Keratinocyte (primary cell): ENCODE measurements at regions not wholly inside any gene's neighbourhood (a gene's known extent, or its start where the extent isn't known, plus 50 kb on each side); places are given as distances from the start of the nearest gene placed in this dataset.

ENCODE experiments used
- CTCF ChIP-seq, 3 experiments: IDR thresholded peaks in 1 of 3; conservative IDR thresholded peaks in 1 of 3; optimal IDR thresholded peaks in 1 of 3; 2 replicates in 2 of 3; 3 replicates in 1 of 3; pipeline versions ENCODE3 to v1.5.1; 2011; ENCODE audit warnings: low read length in 3 of 3, mild to moderate bottlenecking in 3 of 3, moderate library complexity in 2 of 3, control low read depth in 1 of 3, inconsistent platforms in 1 of 3; ENCODE audit not compliant: insufficient read depth in 2 of 3; ENCODE audit errors: extremely low read depth in 1 of 3
- EZH2 ChIP-seq: IDR thresholded peaks from one replicate; pipeline ENCODE4 v1.6.1; 2012; ENCODE audit warnings: inconsistent platforms, mild to moderate bottlenecking, low read length, moderate library complexity

GRCh38 chr13:61612192-61612591, 196.5 kb upstream of the PCDH20 start:
- TF ChIP-seq CTCF (optimal IDR thresholded peaks at IDR 0.05 in 1 of 3, IDR thresholded peaks at IDR 0.05 in 1 of 3, conservative IDR thresholded peaks at IDR 0.05 in 1 of 3; ENCODE audit: extremely low read depth in 1 of 3, insufficient read depth in 2 of 3, low read length in 3 of 3), result no peak
- no peak for TF ChIP-seq EZH2
